Mesenchymal stem cell (in vitro differentiated cells and primary cell): ENCODE measurements at regions not wholly inside any gene's neighbourhood (a gene's known extent, or its start where the extent isn't known, plus 50 kb on each side); places are given as distances from the start of the nearest gene placed in this dataset.

Experiments used
- DNase-seq: peaks from one replicate; pipeline ENCODE4 v3.0.0-alpha.2; 2013
- H2AFZ ChIP-seq: one replicate; pipeline ENCODE4 v1.6.1; 2013; ENCODE audit warnings: low read depth, mild to moderate bottlenecking, control low read depth, inconsistent platforms, low read length, moderate library complexity
- H2AK5ac ChIP-seq: 2 replicates; pipeline ENCODE4 v1.6.1; 2013; ENCODE audit warnings: low read length, moderate library complexity, mild to moderate bottlenecking, inconsistent platforms; ENCODE audit not compliant: severe bottlenecking
- H2BK120ac ChIP-seq: one replicate; pipeline ENCODE4 v1.6.1; 2013; ENCODE audit warnings: low read depth, mild to moderate bottlenecking, inconsistent platforms, low read length, moderate library complexity
- H2BK12ac ChIP-seq, 2 experiments: one replicate each; pipeline ENCODE4 v1.6.1; 2013; ENCODE audit warnings: inconsistent platforms in 2 of 2, low read length in 2 of 2, mild to moderate bottlenecking in 2 of 2, moderate library complexity in 2 of 2, control low read depth in 1 of 2
- H2BK15ac ChIP-seq: one replicate; pipeline ENCODE4 v1.6.1; 2013; ENCODE audit warnings: mild to moderate bottlenecking, low read depth, inconsistent platforms; ENCODE audit not compliant: poor library complexity, severe bottlenecking
- H2BK5ac ChIP-seq: 2 replicates; pipeline ENCODE4 v1.6.1; 2013; ENCODE audit warnings: low read depth, mild to moderate bottlenecking, low read length, control low read depth, inconsistent platforms; ENCODE audit not compliant: poor library complexity, severe bottlenecking
- H3K14ac ChIP-seq, 2 experiments: one replicate each; pipeline ENCODE4 v1.6.1; 2013; ENCODE audit warnings: inconsistent platforms in 2 of 2, low read length in 2 of 2, control low read depth in 1 of 2, mild to moderate bottlenecking in 1 of 2, moderate library complexity in 1 of 2
- H3K18ac ChIP-seq, 2 experiments: one replicate each; pipeline ENCODE4 v1.6.1; 2013; ENCODE audit warnings: inconsistent platforms in 2 of 2, low read length in 2 of 2, control low read depth in 1 of 2, low read depth in 1 of 2, mild to moderate bottlenecking in 1 of 2
- H3K23ac ChIP-seq, 2 experiments: one replicate each; pipeline ENCODE4 v1.6.1; 2013; ENCODE audit warnings: inconsistent platforms in 2 of 2, low read length in 2 of 2, mild to moderate bottlenecking in 2 of 2, moderate library complexity in 2 of 2, control low read depth in 1 of 2
- H3K27ac ChIP-seq: 2 replicates; pipeline ENCODE4 v1.5.1; 2013; ENCODE audit warnings: mild to moderate bottlenecking, moderate library complexity, low read length, control low read depth, inconsistent platforms; ENCODE audit not compliant: poor library complexity, severe bottlenecking
- H3K27me3 ChIP-seq, 2 experiments: 2 replicates each; pipeline versions ENCODE4 v1.6.1 to v1.7.0; 2013; ENCODE audit warnings: low read length in 2 of 2, mild to moderate bottlenecking in 2 of 2, moderate library complexity in 2 of 2, control low read depth in 1 of 2, inconsistent platforms in 1 of 2; ENCODE audit not compliant: control insufficient read depth in 1 of 2, insufficient read depth in 1 of 2
- H3K36me3 ChIP-seq, 2 experiments: 2 replicates each; pipeline versions ENCODE4 v1.6.1 to v1.7.0; 2013; ENCODE audit warnings: low read length in 2 of 2, control low read depth in 1 of 2, inconsistent platforms in 1 of 2, low read depth in 1 of 2, mild to moderate bottlenecking in 1 of 2; ENCODE audit not compliant: insufficient read depth in 2 of 2, control insufficient read depth in 1 of 2
- H3K4ac ChIP-seq, 2 experiments: one replicate each; pipeline ENCODE4 v1.6.1; 2013; ENCODE audit warnings: inconsistent platforms in 2 of 2, low read length in 2 of 2, mild to moderate bottlenecking in 2 of 2, moderate library complexity in 2 of 2, control low read depth in 1 of 2, low read depth in 1 of 2
- H3K4me1 ChIP-seq: 2 replicates; pipeline ENCODE4 v1.6.1; 2013; ENCODE audit warnings: low read depth, low read length, control low read depth; ENCODE audit not compliant: control insufficient read depth, insufficient read depth
- H3K4me2 ChIP-seq: 2 replicates; pipeline ENCODE4 v1.6.1; 2013; ENCODE audit warnings: low read length, mild to moderate bottlenecking, inconsistent platforms; ENCODE audit not compliant: poor library complexity, severe bottlenecking
- H3K4me3 ChIP-seq, 2 experiments: 2 replicates each; pipeline versions ENCODE4 v1.5.1 to v1.7.0; 2013; ENCODE audit warnings: low read length in 2 of 2, mild to moderate bottlenecking in 2 of 2, control low read depth in 1 of 2, low read depth in 1 of 2; ENCODE audit not compliant: insufficient read depth in 1 of 2
- H3K79me1 ChIP-seq: replicated peaks from 2 replicates; pipeline ENCODE4 v1.6.1; 2013; ENCODE audit warnings: mild to moderate bottlenecking, control low read depth, low read length, inconsistent platforms; ENCODE audit not compliant: poor library complexity, severe bottlenecking
- H3K9ac ChIP-seq: 2 replicates; pipeline ENCODE4 v1.7.0; 2013; ENCODE audit warnings: mild to moderate bottlenecking, low read length, moderate library complexity
- H3K9me3 ChIP-seq: 2 replicates; pipeline ENCODE4 v1.7.0; 2013; ENCODE audit warnings: mild to moderate bottlenecking, low read length; ENCODE audit not compliant: control insufficient read depth
- H4K8ac ChIP-seq: one replicate; pipeline ENCODE4 v1.6.1; 2013; ENCODE audit warnings: inconsistent platforms, mild to moderate bottlenecking, low read length, moderate library complexity
- H4K91ac ChIP-seq: one replicate; pipeline ENCODE4 v1.6.1; 2013; ENCODE audit warnings: mild to moderate bottlenecking, low read length, inconsistent platforms
- WGBS: methylation state at CpG from one replicate; pipeline ENCODE4 v1.1.7; 2013; ENCODE audit warnings: mixed read lengths; 5-methylcytosine and 5-hydroxymethylcytosine counted together

DNA sequence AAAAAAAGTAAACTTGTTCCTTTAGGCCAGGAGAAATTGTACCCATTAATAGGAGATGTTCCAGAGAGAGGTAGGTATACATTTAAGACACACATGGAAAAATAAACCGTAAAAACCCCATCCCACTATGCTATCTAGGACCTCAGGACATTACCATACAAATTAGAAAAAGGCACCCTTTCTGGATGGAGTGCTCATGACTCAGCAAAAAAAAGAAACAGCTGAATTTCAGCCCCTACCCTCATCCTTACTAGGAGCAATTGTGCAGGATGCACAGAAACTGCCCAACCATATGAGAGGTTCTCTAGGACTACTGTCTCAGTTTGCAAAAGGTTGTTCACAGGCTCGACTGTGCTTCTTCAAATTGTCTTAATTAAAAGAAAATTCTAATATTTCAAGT, 368.2 kb downstream of the HINT1 start:
- H3K27ac ChIP-seq: no peak overlapping the region
- H3K4me3 ChIP-seq: no peak overlapping the region
- no peak overlapping the region for H4K8ac ChIP-seq
- no peak overlapping the region for H3K4me2 ChIP-seq
- no peak overlapping the region for H3K14ac ChIP-seq
- no peaks in the 10 kb centered on the region for H3K4me1 ChIP-seq
- H4K91ac ChIP-seq: no peak overlapping the region
- H3K36me3 ChIP-seq: no peaks in the 10 kb centered on the region
- H3K4ac ChIP-seq: no peak overlapping the region
- no peak for DNase-seq
- H2BK5ac ChIP-seq: no peak overlapping the region
- no peaks in the 10 kb centered on the region for H3K79me1 ChIP-seq
- no peak overlapping the region for H3K23ac ChIP-seq
- WGBS: 90% methylated on average over 1 of the region's 2 CpGs
- H3K27me3 ChIP-seq: no peaks in the 10 kb centered on the region
- H2BK12ac ChIP-seq: no peak overlapping the region
- H2AFZ ChIP-seq: no peak overlapping the region
- H2AK5ac ChIP-seq: no peak overlapping the region
- H3K9me3 ChIP-seq: peaks cover 16% of the 10 kb centered on the region
- H2BK120ac ChIP-seq: no peak overlapping the region
- no peak overlapping the region for H3K9ac ChIP-seq
- H2BK15ac ChIP-seq: no peak overlapping the region
- no peak overlapping the region for H3K18ac ChIP-seq

GRCh38 chr5:130796032-130796431, 369.0 kb downstream of the HINT1 start:
- H2AK5ac ChIP-seq: no peak overlapping the region
- H4K91ac ChIP-seq: no peak overlapping the region
- no peaks in the 10 kb centered on the region for H3K27me3 ChIP-seq
- no peak overlapping the region for H4K8ac ChIP-seq
- H3K4me1 ChIP-seq: no peaks in the 10 kb centered on the region
- no peak overlapping the region for H2BK5ac ChIP-seq
- no peak overlapping the region for H2BK120ac ChIP-seq
- no peaks in the 10 kb centered on the region for H3K79me1 ChIP-seq
- H3K4ac ChIP-seq: no peak overlapping the region
- WGBS: 89% methylated on average over 2 of the region's 2 CpGs
- no peak overlapping the region for H3K27ac ChIP-seq
- H3K9ac ChIP-seq: no peak overlapping the region
- no peak overlapping the region for H3K18ac ChIP-seq
- DNase-seq: no peak
- H3K23ac ChIP-seq: no peak overlapping the region
- no peak overlapping the region for H2AFZ ChIP-seq
- H2BK12ac ChIP-seq: no peak overlapping the region
- H3K4me3 ChIP-seq: no peak overlapping the region
- H2BK15ac ChIP-seq: no peak overlapping the region
- no peak overlapping the region for H3K4me2 ChIP-seq
- no peak overlapping the region for H3K14ac ChIP-seq
- no peaks in the 10 kb centered on the region for H3K36me3 ChIP-seq
- peaks cover 17% of the 10 kb centered on the region for H3K9me3 ChIP-seq

DNA sequence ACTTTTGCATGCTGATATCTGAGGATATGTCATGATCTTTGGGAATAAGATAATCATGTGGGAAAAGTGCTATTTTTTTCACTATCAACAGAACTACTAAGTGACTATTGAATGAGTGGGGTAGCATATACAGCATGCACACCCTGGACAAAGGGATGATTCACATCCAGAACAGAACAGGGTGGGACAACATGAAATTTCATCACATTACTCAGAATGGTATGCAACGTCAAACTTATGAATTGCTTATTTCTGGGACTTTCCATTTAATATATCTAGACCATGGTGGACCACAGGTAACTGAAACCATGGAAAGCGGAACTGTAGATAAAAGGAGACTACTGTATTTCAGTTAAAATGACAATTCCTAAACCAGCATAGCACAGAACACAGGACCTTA, 370.0 kb downstream of the HINT1 start:
- Histone ChIP-seq H3K27me3 (no peaks in the 10 kb centered on the region), H3K36me3 (no peaks in the 10 kb centered on the region), H3K18ac (no peak overlapping the region), H3K4me2 (no peak overlapping the region), H3K14ac (no peak overlapping the region), H2AFZ (no peak overlapping the region), H3K4ac (no peak overlapping the region), H2BK12ac (no peak overlapping the region), H2BK15ac (no peak overlapping the region), H2BK120ac (no peak overlapping the region), H4K91ac (no peak overlapping the region), H3K27ac (no peak overlapping the region), H3K9ac (no peak overlapping the region), H3K4me3 (no peak overlapping the region), H3K79me1 (no peaks in the 10 kb centered on the region), H2BK5ac (no peak overlapping the region), H4K8ac (no peak overlapping the region), H3K4me1 (no peaks in the 10 kb centered on the region), H2AK5ac (no peak overlapping the region), H3K9me3 (peaks cover 14% of the 10 kb centered on the region), H3K23ac (no peak overlapping the region)
- DNase-seq: no peak
- WGBS: no CpG with 5 or more reads among the region's 2 CpGs

DNA sequence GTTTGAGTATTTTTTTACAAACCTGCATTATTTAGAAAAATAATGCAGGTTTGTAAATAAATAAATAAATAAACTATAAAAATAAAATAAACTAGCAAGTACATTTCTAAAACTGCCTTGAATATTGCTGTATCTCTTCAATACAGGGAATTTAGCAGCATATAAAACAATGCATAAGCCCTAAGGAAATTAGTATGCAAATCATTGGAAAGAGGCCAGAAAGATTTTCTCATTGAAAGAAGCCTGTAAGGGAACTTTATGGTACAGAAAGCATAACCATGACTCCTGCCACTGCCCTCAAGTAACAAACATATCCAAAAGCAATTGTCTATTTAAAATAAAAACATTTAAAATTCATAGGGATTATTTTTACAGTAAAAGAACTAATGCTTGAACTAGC, 387.3 kb downstream of the HINT1 start:
- Histone ChIP-seq H3K4me3 (no peak overlapping the region), H3K4me2 (no peak overlapping the region), H2AK5ac (no peak overlapping the region), H3K18ac (no peak overlapping the region), H3K4me1 (no peaks in the 10 kb centered on the region), H2BK12ac (no peak overlapping the region), H3K4ac (no peak overlapping the region), H3K23ac (no peak overlapping the region), H3K9ac (no peak overlapping the region), H4K91ac (no peak overlapping the region), H3K79me1 (no peaks in the 10 kb centered on the region), H2BK5ac (no peak overlapping the region), H2BK15ac (no peak overlapping the region), H3K9me3 (no peaks in the 10 kb centered on the region), H3K14ac (no peak overlapping the region), H3K36me3 (no peaks in the 10 kb centered on the region), H3K27me3 (no peaks in the 10 kb centered on the region), H4K8ac (no peak overlapping the region), H2BK120ac (no peak overlapping the region), H2AFZ (no peak overlapping the region), H3K27ac (no peak overlapping the region)
- no peak for DNase-seq
